Parathyroid adenoma (tissue), 2 donors: ENCODE measurements at regions not wholly inside any gene's neighbourhood (a gene's known extent, or its start where the extent isn't known, plus 50 kb on each side); places are given as distances from the start of the nearest gene placed in this dataset.

Source experiments
- H2AFZ ChIP-seq: fragments of 300-600 bp; sonication (generic); one replicate; pipeline ENCODE4 v1.7.0; 2017; ENCODE audit warnings: antibody characterized with exemption, mild to moderate bottlenecking
- H3K27ac ChIP-seq: fragments of 300-600 bp; sonication (generic); one replicate; pipeline ENCODE4 v1.7.0; 2017
- H3K27me3 ChIP-seq: fragments of 300-600 bp; sonication (generic); one replicate; pipeline ENCODE4 v1.7.0; 2017; ENCODE audit warnings: low read length; ENCODE audit not compliant: control insufficient read depth, insufficient read depth
- H3K36me3 ChIP-seq: fragments of 300-600 bp; sonication (generic); one replicate; pipeline ENCODE4 v1.7.0; 2017; ENCODE audit warnings: low read length; ENCODE audit not compliant: control insufficient read depth, insufficient read depth
- H3K4me1 ChIP-seq: fragments of 300-600 bp; sonication (generic); one replicate; pipeline ENCODE4 v1.7.0; 2017; ENCODE audit warnings: control low read depth
- H3K4me2 ChIP-seq: fragments of 300-600 bp; sonication (generic); one replicate; pipeline ENCODE4 v1.7.0; 2017; ENCODE audit warnings: low read length
- H3K4me3 ChIP-seq: fragments of 300-600 bp; sonication (generic); one replicate; pipeline ENCODE4 v1.7.0; 2017; ENCODE audit warnings: low read depth, low read length
- H3K79me2 ChIP-seq: fragments of 300-600 bp; sonication (generic); one replicate; pipeline ENCODE4 v1.7.0; 2017; ENCODE audit warnings: control low read depth
- H3K9ac ChIP-seq: fragments of 300-600 bp; sonication (generic); one replicate; pipeline ENCODE4 v1.7.0; 2017; ENCODE audit warnings: mild to moderate bottlenecking
- H3K9me3 ChIP-seq: fragments of 300-600 bp; sonication (generic); one replicate; pipeline ENCODE4 v1.7.0; 2017; ENCODE audit warnings: low read length; ENCODE audit not compliant: control insufficient read depth
- CTCF ChIP-seq: fragments of 300-600 bp; sonication (generic); IDR thresholded peaks from one replicate; pipeline ENCODE4 v1.7.0; 2017; ENCODE audit warnings: antibody characterized with exemption, mild to moderate bottlenecking
- donor health status: primary hyperparathyroidism.

DNA sequence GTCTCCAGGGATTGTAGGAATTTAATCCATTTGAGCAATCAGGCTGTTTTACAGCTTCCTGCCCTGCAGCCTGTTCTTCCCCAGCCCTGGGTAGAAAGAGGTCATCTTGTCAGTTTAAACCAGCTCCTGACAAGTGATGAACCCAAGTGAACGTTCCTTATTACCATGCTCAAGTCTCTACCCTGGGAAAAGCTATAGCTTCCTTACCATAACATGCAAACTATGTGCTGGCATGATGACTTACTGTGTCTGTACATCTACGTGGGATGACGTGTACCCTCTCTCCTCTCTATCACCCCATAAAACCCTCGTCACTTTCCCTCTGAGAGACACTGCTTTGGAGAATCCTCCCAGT, 452.2 kb downstream of the XYLT1 start:
- no peak overlapping the region for H3K27ac ChIP-seq
- H3K9ac ChIP-seq, result no peak overlapping the region
- H3K79me2 ChIP-seq, result no peaks in the 10 kb centered on the region
- no peak for TF ChIP-seq CTCF
- H2AFZ ChIP-seq, result no peak overlapping the region
- H3K36me3 ChIP-seq, result no peaks in the 10 kb centered on the region
- no peak overlapping the region for H3K4me2 ChIP-seq
- no peaks in the 10 kb centered on the region for H3K9me3 ChIP-seq
- no peaks in the 10 kb centered on the region for H3K27me3 ChIP-seq
- H3K4me3 ChIP-seq, result no peak overlapping the region
- H3K4me1 ChIP-seq, result no peaks in the 10 kb centered on the region

GRCh38 chr16:17019366-17019765, 451.4 kb downstream of the XYLT1 start:
- Histone ChIP-seq H3K27me3 (no peaks in the 10 kb centered on the region), H3K4me3 (no peak overlapping the region), H2AFZ (no peak overlapping the region), H3K9ac (no peak overlapping the region), H3K27ac (no peak overlapping the region), H3K36me3 (no peaks in the 10 kb centered on the region), H3K9me3 (no peaks in the 10 kb centered on the region), H3K4me1 (no peaks in the 10 kb centered on the region), H3K79me2 (no peaks in the 10 kb centered on the region), H3K4me2 (no peak overlapping the region)
- no peak for TF ChIP-seq CTCF

- Histone ChIP-seq H3K36me3 (no peaks in the 10 kb centered on the region), H3K4me1 (no peaks in the 10 kb centered on the region), H3K27ac (no peak overlapping the region)
Measured at GRCh38 chr16:17023606-17024005, 447.2 kb downstream of the XYLT1 start.

GRCh38 chr16:17024514-17024913, 446.2 kb downstream of the XYLT1 start:
- Histone ChIP-seq H2AFZ (no peak overlapping the region), H3K79me2 (no peaks in the 10 kb centered on the region), H3K36me3 (no peaks in the 10 kb centered on the region), H3K4me1 (no peaks in the 10 kb centered on the region), H3K4me3 (no peak overlapping the region), H3K27ac (no peak overlapping the region), H3K9me3 (no peaks in the 10 kb centered on the region), H3K9ac (no peak overlapping the region), H3K4me2 (no peak overlapping the region), H3K27me3 (no peaks in the 10 kb centered on the region)
- no peak for TF ChIP-seq CTCF

More at GRCh38 chr16:17023606-17024005, 447.2 kb downstream of the XYLT1 start:
- Histone ChIP-seq H2AFZ (no peak overlapping the region), H3K9me3 (no peaks in the 10 kb centered on the region), H3K27me3 (no peaks in the 10 kb centered on the region), H3K9ac (no peak overlapping the region), H3K4me2 (no peak overlapping the region), H3K4me3 (no peak overlapping the region), H3K79me2 (no peaks in the 10 kb centered on the region)
- no peak for TF ChIP-seq CTCF

DNA sequence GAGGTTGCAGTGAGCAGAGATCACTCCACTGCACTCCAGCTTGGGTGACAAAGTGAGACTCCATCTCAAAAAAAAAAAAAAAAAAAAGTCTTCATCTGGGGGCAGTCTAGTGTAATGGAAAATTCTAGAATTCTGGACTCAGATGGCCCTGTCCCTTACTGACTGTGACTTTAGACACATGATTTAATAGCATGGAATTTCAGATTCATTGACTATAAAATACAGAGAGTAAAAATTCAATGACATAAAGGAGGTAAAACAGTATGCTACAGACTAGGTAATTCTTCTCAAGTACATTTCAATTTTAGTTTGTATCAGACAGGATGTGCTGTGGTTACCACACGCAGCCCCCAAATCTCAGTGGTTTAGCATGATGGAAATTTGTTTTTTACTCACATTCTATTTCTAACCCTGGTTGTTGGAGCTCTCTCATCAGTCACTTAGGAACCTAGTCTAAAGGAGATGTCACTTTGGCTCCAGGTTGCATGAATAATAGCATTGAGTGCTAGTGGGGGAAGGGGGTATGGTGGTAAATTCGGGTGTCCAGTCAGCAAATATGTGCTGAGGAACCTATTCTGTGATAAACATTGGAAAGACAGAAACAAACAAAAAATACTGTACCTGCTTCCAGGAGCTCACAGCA, 444.0 kb downstream of the XYLT1 start:
- H3K27me3 ChIP-seq, result no peaks in the 10 kb centered on the region
- no peak for TF ChIP-seq CTCF
- no peak overlapping the region for H3K27ac ChIP-seq

More for the DNA sequence above, 444.0 kb downstream of the XYLT1 start:
- H3K9ac ChIP-seq, result no peak overlapping the region
- H2AFZ ChIP-seq, result no peak overlapping the region
- no peaks in the 10 kb centered on the region for H3K36me3 ChIP-seq
- H3K9me3 ChIP-seq, result no peaks in the 10 kb centered on the region
- no peak overlapping the region for H3K4me3 ChIP-seq
- H3K79me2 ChIP-seq, result no peaks in the 10 kb centered on the region
- H3K4me2 ChIP-seq, result no peak overlapping the region
- no peaks in the 10 kb centered on the region for H3K4me1 ChIP-seq
